Medulla oblongata (tissue), 1 donor: ENCODE measurements at regions not wholly inside any gene's neighbourhood (a gene's known extent, or its start where the extent isn't known, plus 50 kb on each side); places are given as distances from the start of the nearest gene placed in this dataset.

Source experiments
- DNase-seq: peaks from one replicate; pipeline ENCODE4 v3.0.0-alpha.2; 2015; ENCODE audit errors: extremely low spot score

DNA sequence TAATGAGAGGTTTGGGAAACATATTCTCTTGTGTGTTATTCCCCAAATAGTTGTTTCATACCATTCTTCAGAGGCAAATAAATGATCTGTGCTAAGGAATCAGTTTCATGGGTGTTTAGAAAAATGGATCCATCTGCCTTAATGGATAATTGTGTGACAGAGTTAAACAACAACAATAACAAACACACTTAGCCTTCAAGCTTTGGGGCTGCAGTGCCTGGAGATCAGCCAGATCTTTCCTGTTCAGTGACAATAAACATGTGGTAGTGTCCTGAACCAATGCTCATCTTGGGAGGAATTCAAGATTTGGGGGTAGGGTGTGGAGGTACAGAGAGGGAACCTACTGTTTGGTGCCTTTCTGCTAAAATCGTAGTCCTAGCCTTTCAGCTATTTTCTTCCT is 93.7 kb upstream of the PRICKLE1 start:
- DNase-seq: no peak

- no peak for DNase-seq
Measured at GRCh38 chr12:42679466-42679865, 89.9 kb upstream of the PRICKLE1 start.

DNA sequence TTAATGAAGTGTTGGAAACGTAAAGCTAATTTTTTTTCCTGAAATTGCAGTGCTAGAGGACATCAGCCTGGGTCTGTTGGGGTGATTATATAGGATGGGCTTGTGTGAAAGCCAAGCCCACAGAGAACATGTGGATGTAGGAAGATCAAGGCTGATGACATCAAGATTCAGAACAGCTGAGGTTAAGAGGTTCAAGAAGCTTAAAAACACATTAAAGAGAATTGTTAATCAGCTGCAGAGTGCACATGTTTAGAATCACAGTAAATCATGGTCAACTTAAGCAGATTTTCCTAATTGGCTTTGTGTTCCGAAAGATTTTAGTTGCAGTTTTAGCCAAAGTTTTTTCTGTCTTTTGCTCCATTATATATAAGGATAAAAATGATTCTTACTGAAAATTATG is 87.9 kb upstream of the PRICKLE1 start:
- no peak for DNase-seq

DNA sequence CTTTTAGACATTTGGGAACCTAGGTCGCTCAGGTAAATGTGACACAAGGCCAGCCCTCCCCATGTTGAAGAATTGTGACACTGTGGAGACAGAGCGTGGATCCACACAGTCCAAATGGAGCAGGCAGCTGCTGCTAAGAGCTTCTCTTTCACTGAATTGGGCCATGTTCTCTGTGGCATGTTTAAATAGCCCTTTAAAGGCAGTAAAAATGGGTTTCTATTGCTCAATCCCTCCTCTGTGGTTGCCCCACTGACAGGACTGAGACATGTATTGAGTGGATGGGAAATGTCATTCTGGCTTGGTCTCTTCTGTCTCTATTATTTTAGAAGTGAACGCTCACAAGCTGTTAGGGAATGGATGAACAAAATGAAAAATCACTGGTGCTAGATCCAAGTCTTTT is 84.0 kb upstream of the PRICKLE1 start:
- DNase-seq: no peak

GRCh38 chr12:42670719-42671118 is 81.2 kb upstream of the PRICKLE1 start:
- DNase-seq: no peak

- DNase-seq: no peak
Measured at GRCh38 chr12:42669553-42669952, 80.0 kb upstream of the PRICKLE1 start.

DNA sequence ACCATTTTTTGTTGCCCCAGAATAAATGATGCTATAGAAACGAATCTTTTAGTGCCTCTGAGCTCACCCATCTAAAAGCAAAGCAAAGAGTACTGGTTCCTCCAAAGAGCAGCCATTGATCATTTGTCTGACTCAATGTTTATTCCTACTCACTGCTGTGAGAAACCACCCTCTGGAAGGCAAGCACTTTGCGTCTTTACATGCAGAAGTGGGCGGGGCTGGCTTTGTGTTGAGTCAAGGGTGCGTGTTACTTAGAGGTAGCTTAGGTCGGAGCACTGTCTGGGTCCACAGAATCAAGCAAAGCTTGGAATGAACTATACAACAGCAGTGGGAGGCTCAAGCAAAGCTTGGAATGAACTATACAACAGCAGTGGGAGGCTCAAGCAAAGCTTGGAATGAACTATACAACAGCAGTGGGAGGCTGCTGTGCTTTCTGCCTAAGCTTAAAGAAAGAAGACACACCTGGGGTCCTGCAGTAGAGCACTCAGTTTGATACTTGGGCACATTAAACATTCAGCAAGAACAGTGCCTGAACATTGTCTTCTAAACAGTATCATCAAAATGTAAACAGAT is 77.2 kb upstream of the PRICKLE1 start:
- no peak for DNase-seq

DNA sequence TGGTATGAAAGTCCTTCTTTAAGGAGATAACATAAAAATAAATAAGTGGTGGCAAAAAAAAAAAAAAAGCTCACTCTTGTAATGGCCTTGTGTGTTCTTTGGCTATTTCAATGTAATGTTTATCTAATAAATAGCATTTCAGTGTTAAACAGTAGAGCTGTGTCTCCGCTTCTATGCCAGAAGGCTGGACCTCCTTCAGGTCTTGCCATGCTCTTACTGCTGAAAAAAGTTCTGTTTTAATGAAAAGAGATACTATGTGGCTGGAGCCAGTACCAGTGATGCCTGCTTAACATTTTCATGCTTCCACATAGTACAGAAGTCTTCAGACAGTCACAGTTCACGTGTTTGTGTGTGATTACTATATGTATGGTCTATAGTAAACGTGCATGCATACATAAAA is 74.1 kb upstream of the PRICKLE1 start:
- no peak for DNase-seq

GRCh38 chr12:42660968-42661937 is 71.7 kb upstream of the PRICKLE1 start:
- no peak for DNase-seq

GRCh38 chr12:42660117-42660516 is 70.6 kb upstream of the PRICKLE1 start:
- no peak for DNase-seq

- DNase-seq: no peak
Measured at GRCh38 chr12:42652048-42652447, 62.5 kb upstream of the PRICKLE1 start.

GRCh38 chr12:42648061-42648460 is 58.5 kb upstream of the PRICKLE1 start:
- DNase-seq: no peak

DNA sequence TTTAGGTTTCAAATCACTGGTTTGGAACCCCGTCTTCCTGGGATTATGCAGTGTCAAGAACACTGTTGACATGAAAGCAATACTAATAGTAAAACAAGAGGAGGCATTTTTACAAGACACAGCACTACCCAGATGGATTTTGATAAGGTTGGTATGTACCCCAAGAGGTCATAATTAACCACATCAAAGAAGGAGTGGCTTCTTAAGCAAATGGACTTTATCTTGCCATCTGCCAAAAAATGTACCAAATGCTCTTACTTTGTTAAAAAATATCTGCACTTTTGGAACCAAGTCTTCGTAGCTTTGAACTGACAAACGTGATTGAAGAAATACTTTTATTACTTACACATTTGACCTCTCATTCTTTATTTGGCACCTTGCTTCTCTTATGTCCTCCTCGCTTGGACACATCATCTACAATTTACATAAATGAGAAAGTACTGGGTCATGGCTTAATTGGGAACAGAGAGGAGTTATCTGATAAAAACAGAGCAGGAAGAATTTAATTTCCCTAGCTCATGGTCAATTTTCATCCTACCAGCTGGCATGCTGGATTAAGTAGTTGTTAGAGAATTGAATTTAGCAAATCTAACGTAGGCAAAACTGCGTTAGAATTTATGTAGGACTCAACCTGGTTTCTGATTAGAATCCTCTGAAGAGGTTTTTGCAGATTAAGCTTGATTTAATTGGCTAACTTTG is 54.5 kb upstream of the PRICKLE1 start:
- no peak for DNase-seq

- DNase-seq: no peak
Measured at GRCh38 chr12:42641221-42641885, 51.8 kb upstream of the PRICKLE1 start.

DNA sequence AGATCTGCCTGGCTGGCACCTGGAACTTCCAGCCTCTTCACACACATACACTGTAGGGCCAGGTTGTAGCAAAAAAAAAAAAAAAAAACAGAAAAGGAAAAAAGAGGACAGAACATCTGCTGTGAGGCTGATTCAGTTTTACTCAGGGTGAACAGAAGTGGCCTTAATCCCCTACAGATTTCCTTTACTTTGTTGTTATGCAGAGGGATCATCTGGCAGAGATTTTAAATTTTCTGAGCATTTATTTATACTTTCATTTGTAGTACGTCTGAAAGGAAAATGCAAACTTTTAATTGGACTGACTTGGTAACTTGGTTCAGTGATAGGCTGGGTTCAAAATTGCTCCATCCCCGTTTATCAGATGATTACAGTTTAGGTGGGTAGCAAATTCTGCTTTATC is 50.8 kb upstream of the PRICKLE1 start:
- no peak for DNase-seq

DNA sequence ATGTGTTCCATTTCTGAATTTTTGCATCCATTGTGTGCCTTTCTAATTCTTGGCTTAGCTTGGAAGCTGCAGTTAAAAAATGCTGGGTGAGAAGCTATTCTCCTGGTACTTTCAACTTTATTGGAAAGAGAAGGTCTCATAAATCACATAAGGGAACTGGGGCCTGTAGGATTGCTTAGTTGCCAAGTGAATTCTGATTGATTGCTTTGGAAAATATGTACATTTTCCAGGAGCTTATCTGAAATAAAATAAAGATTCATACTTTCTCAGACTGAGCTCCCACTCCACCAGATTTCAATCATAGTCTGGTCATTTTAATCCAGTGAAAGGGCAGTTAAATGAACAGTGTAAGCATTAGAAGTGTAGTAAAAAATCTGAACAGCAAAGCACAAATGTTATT is 50.0 kb upstream of the PRICKLE1 start:
- no peak for DNase-seq
